GM18498 (cell line): ENCODE measurements at regions not wholly inside any gene's neighbourhood (a gene's known extent, or its start where the extent isn't known, plus 50 kb on each side); places are given as distances from the start of the nearest gene placed in this dataset.

Source experiments
- ATAC-seq: cut with Tn5 transposase; IDR thresholded peaks from one replicate; pipeline ENCODE4 v1.9.1; 2021; ENCODE audit warnings: mild to moderate bottlenecking, moderate library complexity; ENCODE audit not compliant: unreplicated experiment

GRCh38 chr16:47973552-47973951 lies 182.2 kb downstream of the ABCC12 start:
- ATAC-seq = no peak

- ATAC-seq = no peak
These were observed 183.4 kb downstream of the ABCC12 start for GRCh38 chr16:47972246-47972985.

- ATAC-seq = no peak
These were observed 184.6 kb downstream of the ABCC12 start for GRCh38 chr16:47971225-47971624.

- no peak for ATAC-seq
These were observed 185.4 kb downstream of the ABCC12 start for GRCh38 chr16:47970291-47970931.

GRCh38 chr16:47967374-47967773 lies 188.4 kb downstream of the ABCC12 start:
- ATAC-seq = no peak

- no peak for ATAC-seq
These were observed 189.5 kb downstream of the ABCC12 start for GRCh38 chr16:47966325-47966724.

- ATAC-seq = no peak
These were observed 190.4 kb downstream of the ABCC12 start for GRCh38 chr16:47965439-47965838.

GRCh38 chr16:47958726-47959125 lies 197.1 kb downstream of the ABCC12 start:
- no peak for ATAC-seq

GRCh38 chr16:47956916-47957315 lies 198.9 kb downstream of the ABCC12 start:
- ATAC-seq = no peak

- no peak for ATAC-seq
These were observed 206.1 kb downstream of the ABCC12 start for GRCh38 chr16:47949714-47950113.

- ATAC-seq = no peak
These were observed 206.5 kb downstream of the ABCC12 start for GRCh38 chr16:47949276-47949675.

GRCh38 chr16:47947723-47948122 lies 208.1 kb downstream of the ABCC12 start:
- no peak for ATAC-seq

GRCh38 chr16:47946092-47946491 lies 209.7 kb downstream of the ABCC12 start:
- no peak for ATAC-seq

GRCh38 chr16:47944589-47944988 lies 211.2 kb downstream of the ABCC12 start:
- no peak for ATAC-seq

GRCh38 chr16:47943235-47943634 lies 212.6 kb downstream of the ABCC12 start:
- no peak for ATAC-seq

- ATAC-seq = no peak
These were observed 215.3 kb downstream of the ABCC12 start for GRCh38 chr16:47940466-47940865.

- ATAC-seq = no peak
These were observed 216.1 kb downstream of the ABCC12 start for GRCh38 chr16:47939680-47940079.

GRCh38 chr16:47938272-47938671 lies 217.5 kb downstream of the ABCC12 start:
- ATAC-seq = no peak

- no peak for ATAC-seq
These were observed 227.8 kb downstream of the ABCC12 start for GRCh38 chr16:47928008-47928407.

GRCh38 chr16:47927330-47927729 lies 228.5 kb downstream of the ABCC12 start:
- ATAC-seq = no peak

- ATAC-seq = no peak
These were observed 229.9 kb downstream of the ABCC12 start for GRCh38 chr16:47925811-47926460.

- no peak for ATAC-seq
These were observed 230.8 kb downstream of the ABCC12 start for GRCh38 chr16:47924950-47925349.
